HepG2 (cell line): ENCODE measurements at regions not wholly inside any gene's neighbourhood (a gene's known extent, or its start where the extent isn't known, plus 50 kb on each side); places are given as distances from the start of the nearest gene placed in this dataset.
"Not testable (repeated sequence)": the region's sequence is repeated elsewhere in the genome, so short reads cannot be mapped to it uniquely, and the experiment has no call there.

Source experiments
- ATAC-seq: fragments of 200-7000 bp; cut with Tn5 transposase; 3 replicates; pipeline ENCODE4 v1.9.1; 2020; ENCODE audit warnings: mild to moderate bottlenecking, moderate library complexity
- BruUV-seq: library from RNA; stranded (reverse); fragments of 400-500 nt; replicated peaks from 2 replicates; lab custom pipeline; 2021; lab: Mats Ljungman, UMichigan
- CTCF ChIA-PET: fragments of 300-600 bp; formaldehyde crosslinking; extraction: SDS; loops from one replicate; lab custom pipeline; 2021; ENCODE audit warnings: low total read pairs, inconsistent platforms, low intra/inter-chr PET ratio; lab: Yijun Ruan, JAX
- POLR2A ChIA-PET: fragments of 350-600 bp; sonication (Branson Sonifier 250); formaldehyde crosslinking; loops from one replicate; lab custom pipeline; 2020; ENCODE audit warnings: antibody characterized with exemption, inconsistent platforms; lab: Yijun Ruan, JAX
- DNase-seq: peaks from one replicate; pipeline ENCODE4 v3.0.0-alpha.2; 2015; ENCODE audit warnings: low spot score
- FAIRE-seq: peaks from 3 replicates; lab custom pipeline; 2011; peaks lifted over from hg19 to GRCh38; lab: Jason Lieb, UNC
- H2AFZ ChIP-seq: one replicate; pipeline ENCODE4 v1.6.1; 2011; ENCODE audit warnings: low read length, inconsistent platforms
- H3K27ac ChIP-seq: fragments of 300-600 bp; 3 replicates; pipeline ENCODE4 v1.8.0; 2011; ENCODE audit warnings: mixed run types, mild to moderate bottlenecking, mixed read lengths, low read length, inconsistent platforms; ENCODE audit not compliant: insufficient read depth; ENCODE audit errors: extremely low read length
- H3K27me3 ChIP-seq, 2 experiments: fragments of 200-600 bp in 1 of 2; 2 replicates in 1 of 2; 3 replicates in 1 of 2; pipeline versions ENCODE4 v1.6.0 to v1.8.0; 2011; ENCODE audit warnings: low read length in 2 of 2, mild to moderate bottlenecking in 2 of 2, moderate library complexity in 2 of 2, inconsistent platforms in 1 of 2; ENCODE audit not compliant: insufficient read depth in 2 of 2, control insufficient read depth in 1 of 2
- H3K36me3 ChIP-seq, 2 experiments: fragments of 200-600 bp in 1 of 2; replicated peaks in 1 of 2; 2 replicates in 1 of 2; 3 replicates in 1 of 2; pipeline versions ENCODE4 v1.5.1 to v1.8.0; 2011; ENCODE audit warnings: low read length in 2 of 2, inconsistent platforms in 1 of 2; ENCODE audit not compliant: insufficient read depth in 2 of 2, control insufficient read depth in 1 of 2
- H3K4me1 ChIP-seq: 2 replicates; pipeline ENCODE4 v1.5.1; 2012; ENCODE audit warnings: low read length, inconsistent platforms; ENCODE audit not compliant: insufficient read depth
- H3K4me2 ChIP-seq: 2 replicates; pipeline ENCODE4 v1.6.0; 2011; ENCODE audit warnings: low read depth, low read length, inconsistent platforms
- H3K4me3 ChIP-seq, 3 experiments: fragments of 200-600 bp in 1 of 3; sonication (generic), shearing (Covaris generic) in 1 of 3; replicated peaks in 1 of 3; 2 replicates each; pipeline ENCODE4 v1.5.1; 2011 to 2016; ENCODE audit warnings: low read length in 3 of 3, inconsistent platforms in 2 of 3, low read depth in 2 of 3, mild to moderate bottlenecking in 2 of 3, control low read depth in 1 of 3, mixed read lengths in 1 of 3; ENCODE audit not compliant: insufficient read depth in 1 of 3
- H3K79me2 ChIP-seq: one replicate; pipeline ENCODE4 v1.6.1; 2011; ENCODE audit warnings: low read length, inconsistent platforms; ENCODE audit not compliant: insufficient read depth
- H3K9ac ChIP-seq: 2 replicates; pipeline ENCODE4 v1.6.0; 2011; ENCODE audit warnings: mild to moderate bottlenecking, low read depth, low read length, inconsistent platforms; ENCODE audit not compliant: insufficient read depth
- H3K9me3 ChIP-seq: 2 replicates; pipeline ENCODE4 v1.5.1; 2012; ENCODE audit warnings: mild to moderate bottlenecking, low read length
- H4K20me1 ChIP-seq: 2 replicates; pipeline ENCODE4 v1.6.0; 2011; ENCODE audit warnings: inconsistent platforms, mild to moderate bottlenecking, low read length, moderate library complexity; ENCODE audit not compliant: insufficient read depth
- FLYWCH1 ChIP-seq: sonication (generic); formaldehyde crosslinking; IDR thresholded peaks from 2 replicates; pipeline ENCODE4 v1.8.1; 2023; ENCODE audit warnings: mild to moderate bottlenecking, missing genetic modification reagents
- HOXA3 ChIP-seq: sonication (generic); formaldehyde crosslinking; IDR thresholded peaks from 2 replicates; pipeline ENCODE4 v1.5.0; 2020; ENCODE audit warnings: missing genetic modification reagents
- IKZF4 ChIP-seq: sonication (generic); formaldehyde crosslinking; IDR thresholded peaks from 2 replicates; pipeline ENCODE4 v1.5.1; 2020; ENCODE audit warnings: borderline replicate concordance, mild to moderate bottlenecking, low read depth, missing genetic modification reagents; ENCODE audit errors: not compliant biosample characterization
- ISL2 ChIP-seq: sonication (generic); formaldehyde crosslinking; IDR thresholded peaks from 2 replicates; pipeline ENCODE4 v1.5.0; 2020; ENCODE audit warnings: missing genetic modification reagents
- KAT8 ChIP-seq: IDR thresholded peaks from 2 replicates; pipeline ENCODE4 v1.6.1; 2016; ENCODE audit warnings: missing genetic modification reagents, missing compliant biosample characterization
- POLR2G ChIP-seq: fragments of 200-400 bp; formaldehyde crosslinking; IDR thresholded peaks from 2 replicates; pipeline ENCODE4 v1.6.1; 2018; ENCODE audit warnings: mild to moderate bottlenecking, low read depth, low read length, moderate library complexity
- RARG ChIP-seq: sonication (generic); formaldehyde crosslinking; IDR thresholded peaks from 2 replicates; pipeline ENCODE4 v1.4.0; 2020; ENCODE audit warnings: low read depth, mild to moderate bottlenecking, missing genetic modification reagents
- TBX3 ChIP-seq: fragments of 450-650 bp; IDR thresholded peaks from 2 replicates; pipeline ENCODE4 v1.6.1; 2017; ENCODE audit warnings: antibody characterized with exemption, mild to moderate bottlenecking, inconsistent platforms, borderline replicate concordance
- ZBTB7A ChIP-seq: sonication (generic); formaldehyde crosslinking; IDR thresholded peaks from 2 replicates; pipeline ENCODE4 v1.8.0; 2022; ENCODE audit warnings: mild to moderate bottlenecking, missing genetic modification reagents
- ZBTB8A ChIP-seq: sonication (generic); formaldehyde crosslinking; IDR thresholded peaks from 2 replicates; pipeline ENCODE4 v1.4.0; 2020; ENCODE audit warnings: mild to moderate bottlenecking, low read depth, missing genetic modification reagents, borderline replicate concordance
- ZNF235 ChIP-seq: sonication (generic); formaldehyde crosslinking; IDR thresholded peaks from 2 replicates; pipeline ENCODE4 v1.8.1; 2023; ENCODE audit warnings: mild to moderate bottlenecking, missing genetic modification reagents, borderline replicate concordance
- ZNF30 ChIP-seq: sonication (generic); formaldehyde crosslinking; IDR thresholded peaks from 2 replicates; pipeline ENCODE4 v1.5.0; 2020; ENCODE audit warnings: mild to moderate bottlenecking, missing genetic modification reagents
- ZNF557 ChIP-seq: sonication (generic); formaldehyde crosslinking; IDR thresholded peaks from 2 replicates; pipeline ENCODE4 v1.4.0; 2020; ENCODE audit warnings: missing genetic modification reagents
- ZNF615 ChIP-seq: sonication (generic); formaldehyde crosslinking; IDR thresholded peaks from 2 replicates; pipeline ENCODE4 v1.5.0; 2020; ENCODE audit warnings: mild to moderate bottlenecking, missing genetic modification reagents, borderline replicate concordance
- ZNF644 ChIP-seq: IDR thresholded peaks from 2 replicates; pipeline ENCODE4 v1.6.1; 2016; ENCODE audit warnings: low read depth
- WGBS: methylation state at CpG from one replicate; pipeline ENCODE4 v1.1.6; 2017; ENCODE audit warnings: low lambda C conversion rate; 5-methylcytosine and 5-hydroxymethylcytosine counted together
- in situ Hi-C: cut with HindIII; loops from 2 replicates; pipeline ENCODE4 v1.10.0; 2017; ENCODE audit warnings: low pct_unique_long_range_greater_than_20kb; ENCODE audit not compliant: extremely low pct_ligation_motif_present
- intact Hi-C: fragments of 100-400 bp; cut with micrococcal nuclease; formaldehyde crosslinking; loops from one replicate; pipeline ENCODE4 v1.10.0; 2022; ENCODE audit not compliant: unreplicated experiment
- TF ChIP-seq, protein P1 (sequence below): IDR thresholded peaks from 2 replicates; pipeline ENCODE4 v1.6.1; 2016; ENCODE audit warnings: missing biosample characterization, missing genetic modification reagents, low read depth

DNA sequence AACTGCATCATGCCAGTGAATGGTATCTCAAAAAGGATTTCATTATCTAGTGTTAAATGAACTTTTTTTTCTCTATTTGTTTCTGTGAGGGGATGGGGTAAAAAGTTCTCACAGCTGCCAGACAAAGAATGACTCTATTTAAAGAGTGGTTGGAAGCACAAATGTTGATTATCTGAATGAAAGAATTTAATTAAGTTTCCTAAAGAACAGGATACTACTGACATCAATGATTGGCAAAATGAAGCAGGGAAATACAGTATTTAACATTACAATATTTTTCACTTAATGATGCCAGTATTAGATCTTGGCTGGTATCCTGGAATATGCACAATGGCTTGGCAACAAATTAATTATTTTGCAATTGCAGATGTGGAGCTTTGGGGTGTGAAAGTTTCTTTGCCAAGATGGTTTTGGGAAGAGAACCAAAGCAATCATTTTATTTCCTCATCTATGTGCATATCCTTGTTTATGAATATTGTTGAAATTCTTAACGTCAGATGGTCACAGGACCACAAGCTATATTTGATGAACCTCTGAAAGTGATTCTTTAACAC, 336.8 kb downstream of the ARL4A start:
- ATAC-seq (no peak), FAIRE-seq (no peak), DNase-seq (no peak)
- POLR2A ChIA-PET = no interaction called here
- H3K9ac ChIP-seq = no peak overlapping the region
- H3K27me3 ChIP-seq = no peaks in the 10 kb centered on the region
- in situ Hi-C loops (no loop called here), intact Hi-C loops (no loop called here)
- H3K79me2 ChIP-seq = no peaks in the 10 kb centered on the region
- no peaks in the 10 kb centered on the region for H3K36me3 ChIP-seq
- no peak overlapping the region for H2AFZ ChIP-seq
- no peak overlapping the region for H3K4me3 ChIP-seq
- no TSS peak for BruUV-seq
- H3K27ac ChIP-seq = no peak overlapping the region
- peaks cover 26% of the 10 kb centered on the region for H3K4me1 ChIP-seq
- H3K9me3 ChIP-seq = no peaks in the 10 kb centered on the region
- no peak overlapping the region for H3K4me2 ChIP-seq
- H4K20me1 ChIP-seq = no peaks in the 10 kb centered on the region
- CTCF ChIA-PET = no interaction called here
- WGBS = 94% methylated on average over 1 of the region's 1 CpG
- no peak for TF ChIP-seq POLR2G
- TF ChIP-seq ZNF557 (CRISPR knock-in tag) = no peak
- no peak for TF ChIP-seq IKZF4 (CRISPR knock-in tag)
- no peak for TF ChIP-seq ZNF30 (CRISPR knock-in tag)
- TF ChIP-seq ISL2 = no peak
- no peak for TF ChIP-seq RARG (CRISPR knock-in tag)
- TF ChIP-seq ZNF235 (CRISPR knock-in tag) = no peak
- TF ChIP-seq ZBTB7A = no peak
- TF ChIP-seq TBX3 = no peak
- no peak for TF ChIP-seq KAT8 (CRISPR knock-in tag)
- no peak for TF ChIP-seq FLYWCH1 (CRISPR knock-in tag)
- TF ChIP-seq ZNF644 (CRISPR knock-in tag) = no peak
- TF ChIP-seq ZNF615 (CRISPR knock-in tag) = no peak
- no peak for TF ChIP-seq HOXA3 (CRISPR knock-in tag)
- TF ChIP-seq ZBTB8A = no peak
- TF ChIP-seq, protein P1, sequence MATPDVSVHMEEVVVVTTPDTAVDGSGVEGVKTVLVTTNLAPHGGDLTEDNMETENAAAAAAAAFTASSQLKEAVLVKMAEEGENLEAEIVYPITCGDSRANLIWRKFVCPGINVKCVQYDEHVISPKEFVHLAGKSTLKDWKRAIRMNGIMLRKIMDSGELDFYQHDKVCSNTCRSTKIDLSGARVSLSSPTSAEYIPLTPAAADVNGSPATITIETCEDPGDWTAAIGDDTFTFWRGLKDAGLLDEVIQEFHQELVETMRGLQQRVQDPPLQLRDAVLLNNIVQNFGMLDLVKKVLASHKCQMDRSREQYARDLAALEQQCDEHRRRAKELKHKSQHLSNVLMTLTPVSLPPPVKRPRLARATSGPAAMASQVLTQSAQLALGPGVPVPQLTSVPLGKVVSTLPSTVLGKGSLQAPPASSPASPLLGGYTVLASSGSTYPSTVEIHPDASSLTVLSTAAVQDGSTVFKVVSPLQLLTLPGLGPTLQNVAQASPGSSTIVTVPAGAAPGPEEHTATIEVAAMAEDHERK (CRISPR knock-in tag) = no peak

DNA sequence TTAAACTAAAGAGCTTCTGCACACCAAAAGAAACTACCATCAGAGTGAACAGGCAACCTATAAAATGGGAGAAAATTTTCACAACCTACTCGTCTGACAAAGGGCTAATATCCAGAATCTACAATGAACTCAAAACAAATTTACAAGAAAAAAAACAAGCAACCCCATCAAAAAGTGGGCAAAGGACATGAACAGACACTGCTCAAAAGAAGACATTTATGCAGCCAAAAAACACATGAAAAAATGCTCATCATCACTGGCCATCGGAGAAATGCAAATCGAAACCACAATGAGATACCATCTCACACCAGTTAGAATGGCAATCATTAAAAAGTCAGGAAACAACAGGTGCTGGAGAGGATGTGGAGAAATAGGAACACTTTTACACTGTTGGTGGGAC, 337.6 kb downstream of the ARL4A start:
- H3K9ac ChIP-seq, H3K27ac ChIP-seq, H3K79me2 ChIP-seq, BruUV-seq, POLR2A ChIA-PET, H3K9me3 ChIP-seq, H3K27me3 ChIP-seq, H3K4me2 ChIP-seq, ATAC-seq, H4K20me1 ChIP-seq, H3K4me3 ChIP-seq, FAIRE-seq, in situ Hi-C loops, intact Hi-C loops, H3K36me3 ChIP-seq, H2AFZ ChIP-seq, CTCF ChIA-PET, DNase-seq: not testable (repeated sequence)
- peaks cover 25% of the 10 kb centered on the region for H3K4me1 ChIP-seq
- 88% methylated on average over 3 of the region's 3 CpGs for WGBS
